HL-60 (cell line): ENCODE measurements at regions not wholly inside any gene's neighbourhood (a gene's known extent, or its start where the extent isn't known, plus 50 kb on each side); places are given as distances from the start of the nearest gene placed in this dataset.
"Not testable (repeated sequence)": the region's sequence is repeated elsewhere in the genome, so short reads cannot be mapped to it uniquely, and the experiment has no call there.

Source experiments
- DNase-seq, 2 experiments: peaks; one replicate each; pipeline ENCODE4 v3.0.0-alpha.2; 2010 to 2020; ENCODE audit warnings: low read depth in 1 of 2, low spot score in 1 of 2
- H3K27ac ChIP-seq: fragments of 250-450 bp; sonication (Bioruptor Pico); replicated peaks from 2 replicates; pipeline ENCODE4 v1.5.1; 2020; ENCODE audit warnings: mild to moderate bottlenecking, moderate library complexity
- H3K27me3 ChIP-seq: fragments of 250-450 bp; sonication (Bioruptor Pico); 2 replicates; pipeline ENCODE4 v1.5.1; 2021; ENCODE audit warnings: mild to moderate bottlenecking, moderate library complexity; ENCODE audit not compliant: insufficient read depth, poor library complexity, severe bottlenecking
- H3K4me3 ChIP-seq: replicated peaks from 2 replicates; pipeline ENCODE4 v1.5.1; 2011; ENCODE audit warnings: mild to moderate bottlenecking, control low read depth, low read length; ENCODE audit not compliant: insufficient read depth
- CTCF ChIP-seq: IDR thresholded peaks from one replicate; pipeline ENCODE4 v1.5.1; 2011; ENCODE audit warnings: low read length, control low read depth, inconsistent platforms; ENCODE audit not compliant: insufficient read depth
- GABPA ChIP-seq: IDR thresholded peaks from 2 replicates; pipeline ENCODE4 v1.6.1; 2012; ENCODE audit warnings: low read depth
- POLR2AphosphoS5 ChIP-seq: IDR thresholded peaks from 2 replicates; pipeline ENCODE4 v1.6.1; 2012; ENCODE audit warnings: low read depth
- REST ChIP-seq: IDR thresholded peaks from 2 replicates; pipeline ENCODE4 v1.6.1; 2012; ENCODE audit warnings: low read depth; ENCODE audit not compliant: insufficient replicate concordance
- SPI1 ChIP-seq: IDR thresholded peaks from 2 replicates; pipeline ENCODE4 v1.6.1; 2012; ENCODE audit warnings: low read depth, mild to moderate bottlenecking, borderline replicate concordance

GRCh38 chr6:144364208-144364720 lies 79.1 kb downstream of the UTRN start:
- no peak overlapping the region for H3K4me3 ChIP-seq
- no peak overlapping the region for H3K27ac ChIP-seq
- no peaks in the 10 kb centered on the region for H3K27me3 ChIP-seq
- DNase-seq, result no peak
- TF ChIP-seq CTCF (no peak), REST (no peak), SPI1 (no peak), POLR2AphosphoS5 (no peak), GABPA (no peak)

GRCh38 chr6:144364782-144365181 lies 79.6 kb downstream of the UTRN start:
- TF ChIP-seq SPI1 (no peak), POLR2AphosphoS5 (no peak), REST (no peak), GABPA (no peak), CTCF (no peak)
- Histone ChIP-seq H3K27me3 (no peaks in the 10 kb centered on the region), H3K4me3 (no peak overlapping the region), H3K27ac (no peak overlapping the region)
- DNase-seq, result no peak

- Histone ChIP-seq H3K27me3 (no peaks in the 10 kb centered on the region), H3K4me3 (no peak overlapping the region), H3K27ac (no peak overlapping the region)
- TF ChIP-seq CTCF (no peak), GABPA (no peak), SPI1 (no peak), REST (no peak)
- no peak for DNase-seq
Measured at GRCh38 chr6:144365271-144365670, 80.1 kb downstream of the UTRN start.

- H3K27me3 ChIP-seq, H3K27ac ChIP-seq, DNase-seq, H3K4me3 ChIP-seq: not testable (repeated sequence)
Measured at GRCh38 chr6:144369696-144370095, 84.6 kb downstream of the UTRN start.
